Adrenal gland (tissue), 9 donors: ENCODE measurements at regions not wholly inside any gene's neighbourhood (a gene's known extent, or its start where the extent isn't known, plus 50 kb on each side); places are given as distances from the start of the nearest gene placed in this dataset.

ENCODE experiments used
- DNase-seq, 7 donors: peaks; one replicate each; pipeline ENCODE4 v3.0.0-alpha.2; 2019 to 2020
- H3K27ac ChIP-seq, 5 donors: fragments of 200-600 bp; sonication (generic) in 4 of 5; 1 replicate in 3 of 5; 2 replicates in 2 of 5; pipeline versions ENCODE4 v1.5.1 to v1.8.0; 2016 to 2020; ENCODE audit warnings: mild to moderate bottlenecking in 1 of 5
- H3K27me3 ChIP-seq: fragments of 200-600 bp; 2 replicates; pipeline ENCODE4 v1.8.0; 2021
- H3K36me3 ChIP-seq, 2 donors: fragments of 200-600 bp; replicated peaks in 1 of 2; 1 replicate in 1 of 2; 2 replicates in 1 of 2; pipeline versions ENCODE4 v1.5.1 to v1.8.0; 2018 to 2022
- H3K4me1 ChIP-seq, 2 donors: fragments of 200-600 bp; replicated peaks in 1 of 2; 1 replicate in 1 of 2; 2 replicates in 1 of 2; pipeline versions ENCODE4 v1.5.1 to v1.8.0; 2018 to 2021
- H3K4me3 ChIP-seq, 4 donors: fragments of 200-600 bp; sonication (generic) in 3 of 4; one replicate each; pipeline ENCODE4 v1.5.1; 2016 to 2018
- H3K9me3 ChIP-seq, 3 donors: fragments of 200-600 bp; sonication (generic) in 1 of 3; replicated peaks in 1 of 3; 1 replicate in 2 of 3; 2 replicates in 1 of 3; pipeline versions ENCODE4 v1.5.1 to v1.8.0; 2016 to 2021
- POLR2A ChIP-seq, 2 donors: fragments of 450-650 bp; IDR thresholded peaks; one replicate each; pipeline ENCODE4 v1.6.1; 2017; ENCODE audit warnings: antibody characterized with exemption in 2 of 2, mild to moderate bottlenecking in 2 of 2, moderate library complexity in 1 of 2
- WGBS, 4 donors: extraction: QIAGEN DNeasy Blood & Tissue Kit in 2 of 4; methylation state at CpG; one replicate each; pipeline versions ENCODE4 v1.1.5 to v1.1.7; 2013 to 2017; 5-methylcytosine and 5-hydroxymethylcytosine counted together
- intact Hi-C, 2 donors: fragments of 100-400 bp; cut with DNase I; formaldehyde crosslinking; loops; one replicate each; pipeline versions ENCODE4 v1.14.1 to v1.15.0; 2022 to 2023
- TF ChIP-seq, protein P1 (sequence below), 6 experiments: fragments of 450-650 bp in 4 of 6; fragments of 200-600 bp in 2 of 6; sonication (generic) in 1 of 6; IDR thresholded peaks; 1 replicate in 5 of 6; 2 replicates in 1 of 6; pipeline versions ENCODE4 v1.5.1 to v1.8.0; 2016 to 2021; ENCODE audit warnings: antibody characterized with exemption in 6 of 6, mild to moderate bottlenecking in 2 of 6, moderate library complexity in 1 of 6
- donor health status: healthy with polysubstance abuse.
- donor health status: Bipolar disorder and iron deficiency.
- donor health status: DM: yes; HTN: yes; CAD: no.
- donor health status: DM: no; HTN: no; CAD: no.
- donor health status: DM: no; HTN: no; CAD: no.

DNA sequence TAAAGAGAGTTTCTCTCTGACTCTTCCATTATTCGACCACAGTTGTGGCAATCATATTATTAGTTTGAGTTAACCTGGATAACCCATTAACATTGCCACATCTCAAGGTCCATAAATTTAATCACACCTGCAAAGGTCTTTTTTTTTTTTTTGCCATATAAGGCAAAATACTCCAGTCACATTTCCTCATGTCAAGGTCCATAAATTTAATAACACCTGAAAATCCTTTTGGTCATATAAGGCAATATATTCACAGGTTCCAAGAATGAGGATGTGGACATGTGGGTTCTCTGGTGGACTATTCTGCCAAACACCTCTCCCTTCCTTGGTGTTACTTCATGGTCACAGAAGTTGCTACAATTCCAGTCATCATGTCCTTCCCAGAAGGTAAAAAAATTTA is 213.5 kb upstream of the COX7C start:
- Histone ChIP-seq H3K27me3 (no peaks in the 10 kb centered on the region), H3K4me1 (no peaks in the 10 kb centered on the region), H3K4me3 (no peak overlapping the region), H3K9me3 (no peaks in the 10 kb centered on the region), H3K27ac (no peak overlapping the region), H3K36me3 (no peaks in the 10 kb centered on the region)
- TF ChIP-seq POLR2A (IDR thresholded peaks at IDR 0.05): no peak
- TF ChIP-seq, protein P1, sequence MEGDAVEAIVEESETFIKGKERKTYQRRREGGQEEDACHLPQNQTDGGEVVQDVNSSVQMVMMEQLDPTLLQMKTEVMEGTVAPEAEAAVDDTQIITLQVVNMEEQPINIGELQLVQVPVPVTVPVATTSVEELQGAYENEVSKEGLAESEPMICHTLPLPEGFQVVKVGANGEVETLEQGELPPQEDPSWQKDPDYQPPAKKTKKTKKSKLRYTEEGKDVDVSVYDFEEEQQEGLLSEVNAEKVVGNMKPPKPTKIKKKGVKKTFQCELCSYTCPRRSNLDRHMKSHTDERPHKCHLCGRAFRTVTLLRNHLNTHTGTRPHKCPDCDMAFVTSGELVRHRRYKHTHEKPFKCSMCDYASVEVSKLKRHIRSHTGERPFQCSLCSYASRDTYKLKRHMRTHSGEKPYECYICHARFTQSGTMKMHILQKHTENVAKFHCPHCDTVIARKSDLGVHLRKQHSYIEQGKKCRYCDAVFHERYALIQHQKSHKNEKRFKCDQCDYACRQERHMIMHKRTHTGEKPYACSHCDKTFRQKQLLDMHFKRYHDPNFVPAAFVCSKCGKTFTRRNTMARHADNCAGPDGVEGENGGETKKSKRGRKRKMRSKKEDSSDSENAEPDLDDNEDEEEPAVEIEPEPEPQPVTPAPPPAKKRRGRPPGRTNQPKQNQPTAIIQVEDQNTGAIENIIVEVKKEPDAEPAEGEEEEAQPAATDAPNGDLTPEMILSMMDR (IDR thresholded peaks at IDR 0.05): no peak
- DNase-seq: no peak
- WGBS, 4 donors: 66 to 71% (median 67%) methylated on average over 1 of the region's 1 CpG
- intact Hi-C loops: no loop called here

DNA sequence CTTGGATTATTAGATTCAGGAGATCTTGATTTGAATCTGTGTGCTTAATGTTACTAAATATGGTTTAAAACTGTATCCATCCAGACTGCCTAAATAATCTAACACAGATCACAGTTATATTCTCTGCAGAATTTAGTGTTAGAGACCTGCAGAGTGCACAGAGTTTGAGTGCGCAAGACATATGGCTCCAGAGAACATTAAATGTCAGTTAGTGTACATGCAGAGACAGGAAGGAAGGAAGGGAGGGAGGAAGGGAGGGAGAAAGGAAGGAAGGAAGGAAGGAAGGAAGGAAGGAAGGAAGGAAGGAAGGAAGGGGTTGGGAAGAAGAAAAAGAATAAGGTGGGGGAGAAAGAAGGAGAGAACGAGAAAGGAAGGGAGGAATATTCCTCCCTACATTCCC is 210.0 kb upstream of the COX7C start:
- H3K4me3 ChIP-seq: no peak overlapping the region
- H3K36me3 ChIP-seq: no peaks in the 10 kb centered on the region
- intact Hi-C loops: no loop called here
- no peaks in the 10 kb centered on the region for H3K4me1 ChIP-seq
- no peaks in the 10 kb centered on the region for H3K9me3 ChIP-seq
- H3K27me3 ChIP-seq: no peaks in the 10 kb centered on the region
- H3K27ac ChIP-seq: no peak overlapping the region
- no peak for DNase-seq
- 81 to 85% (median 83%) methylated on average over 2 of the region's 2 CpGs for WGBS, 4 donors
- no peak for TF ChIP-seq POLR2A (IDR thresholded peaks at IDR 0.05)
- TF ChIP-seq, protein P1 (IDR thresholded peaks at IDR 0.05): no peak

DNA sequence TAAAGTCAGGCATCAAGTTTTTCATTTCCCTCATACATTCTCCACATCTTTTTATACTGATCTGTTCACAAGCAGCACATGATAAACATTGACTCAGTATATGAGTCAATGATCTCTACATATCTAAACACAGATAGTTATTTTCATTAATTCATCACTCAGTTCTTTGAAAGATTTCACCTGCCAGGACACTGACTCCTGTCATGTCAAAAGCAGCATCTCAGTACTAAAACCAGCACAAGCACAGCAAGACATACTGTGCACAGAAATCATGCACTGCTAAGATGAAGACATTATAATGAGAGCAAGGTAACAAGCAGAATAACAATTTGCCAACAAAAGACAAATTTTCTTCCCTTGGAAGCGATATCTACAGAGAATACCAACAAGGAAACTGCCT is 206.1 kb upstream of the COX7C start:
- Histone ChIP-seq H3K9me3 (no peaks in the 10 kb centered on the region), H3K27ac (no peak overlapping the region), H3K36me3 (no peaks in the 10 kb centered on the region), H3K4me3 (no peak overlapping the region), H3K4me1 (no peaks in the 10 kb centered on the region), H3K27me3 (no peaks in the 10 kb centered on the region)
- no peak for DNase-seq
- intact Hi-C loops: no loop called here
- 41 to 69% (median 56%) methylated on average over 1 of the region's 1 CpG for WGBS, 4 donors
- no peak for TF ChIP-seq POLR2A (IDR thresholded peaks at IDR 0.05)
- TF ChIP-seq, protein P1 (IDR thresholded peaks at IDR 0.05): no peak

DNA sequence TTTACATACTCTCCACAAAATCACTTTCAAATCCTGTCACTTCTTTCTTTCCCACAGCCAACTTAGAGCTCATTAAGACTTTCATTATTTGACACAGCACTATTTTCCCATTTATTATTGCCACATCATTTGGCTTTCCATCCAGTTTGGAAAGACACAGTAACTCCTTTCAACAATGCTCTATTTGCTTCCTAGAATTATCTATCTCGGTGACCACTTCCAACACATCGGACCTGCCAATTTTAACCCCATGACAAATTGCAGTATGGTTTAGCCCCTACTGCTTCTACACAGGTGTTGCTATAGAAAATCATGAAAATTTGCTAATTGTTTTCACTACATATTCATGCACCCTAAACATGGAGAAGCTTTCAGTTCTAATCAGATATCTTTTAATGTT is 190.6 kb upstream of the COX7C start:
- WGBS, 4 donors: 88 to 96% (median 90%) methylated on average over 2 of the region's 2 CpGs
- no peak for DNase-seq
- H3K36me3 ChIP-seq: no peaks in the 10 kb centered on the region
- no peak for TF ChIP-seq POLR2A (IDR thresholded peaks at IDR 0.05)
- no peaks in the 10 kb centered on the region for H3K4me1 ChIP-seq
- intact Hi-C loops: no loop called here
- H3K27me3 ChIP-seq: no peaks in the 10 kb centered on the region
- H3K27ac ChIP-seq: no peak overlapping the region
- H3K9me3 ChIP-seq: no peaks in the 10 kb centered on the region
- no peak overlapping the region for H3K4me3 ChIP-seq

DNA sequence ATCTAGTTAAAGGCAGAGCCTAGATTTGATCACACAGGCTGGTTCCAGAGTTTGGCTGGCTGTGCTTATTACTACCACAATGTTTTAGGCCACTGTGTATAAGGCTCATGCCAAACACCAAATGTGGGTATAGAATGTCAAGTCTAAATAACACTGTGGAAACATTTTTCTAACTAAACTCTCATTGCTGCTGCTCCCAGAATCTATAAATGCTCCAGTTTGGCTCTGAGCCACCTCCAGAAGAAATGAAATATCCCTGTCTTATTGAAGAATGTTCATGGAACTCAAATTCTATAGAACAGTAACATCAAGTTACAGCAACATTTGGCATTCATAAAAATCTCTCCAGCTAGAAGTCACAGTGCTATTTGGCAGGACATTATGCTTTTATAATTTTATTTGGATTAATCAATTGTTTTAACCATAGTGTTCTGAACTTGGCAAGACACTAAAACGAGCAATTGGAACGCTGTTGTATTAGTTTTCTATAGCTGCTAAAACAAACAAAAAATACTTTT is 178.1 kb upstream of the COX7C start:
- Histone ChIP-seq H3K4me1 (no peaks in the 10 kb centered on the region), H3K27me3 (no peaks in the 10 kb centered on the region), H3K9me3 (no peaks in the 10 kb centered on the region), H3K36me3 (no peaks in the 10 kb centered on the region), H3K4me3 (no peak overlapping the region), H3K27ac (no peak overlapping the region)
- 70 to 87% (median 76%) methylated on average over 2 of the region's 2 CpGs for WGBS, 4 donors
- TF ChIP-seq POLR2A (IDR thresholded peaks at IDR 0.05): no peak
- TF ChIP-seq, protein P1 (IDR thresholded peaks at IDR 0.05): no peak
- intact Hi-C loops: no loop called here
- no peak for DNase-seq
